ENCODE measurements at regions not wholly inside any gene's neighbourhood (a gene's known extent, or its start where the extent isn't known, plus 50 kb on each side); places are given as distances from the start of the nearest gene placed in this dataset.

- no peaks in the 10 kb centered on the region for H3K9me3 ChIP-seq (ENCODE audit: severe bottlenecking)
- DNase-seq, result no peak
- 0 out of 2 replicates have a peak, but pooled peaks have one; percentile 7 for TF ChIP-seq CTCF (IDR thresholded peaks at IDR 0.05; ENCODE audit: low read depth, low read length)
- no peak overlapping the region for H3K27ac ChIP-seq
- H3K4me3 ChIP-seq (ENCODE audit: low read depth, low read length), result no peak overlapping the region
- no peaks in the 10 kb centered on the region for H3K27me3 ChIP-seq (ENCODE audit: insufficient read depth, low read depth, severe bottlenecking)
- H3K36me3 ChIP-seq, result no peaks in the 10 kb centered on the region
Measured at GRCh38 chr1:229217716-229218115, 53.2 kb upstream of the RAB4A start.

- TF ChIP-seq CTCF (IDR thresholded peaks at IDR 0.05; ENCODE audit: low read depth, low read length), result no peak
- Histone ChIP-seq H3K36me3 (no peaks in the 10 kb centered on the region), H3K27ac (no peak overlapping the region), H3K4me3 (ENCODE audit: low read depth, low read length) (no peak overlapping the region), H3K9me3 (ENCODE audit: severe bottlenecking) (no peaks in the 10 kb centered on the region), H3K27me3 (ENCODE audit: insufficient read depth, low read depth, severe bottlenecking) (no peaks in the 10 kb centered on the region)
- no peak for DNase-seq
Measured at GRCh38 chr1:229218612-229219025, 52.3 kb upstream of the RAB4A start.

- Histone ChIP-seq H3K27ac (no peak overlapping the region), H3K36me3 (no peaks in the 10 kb centered on the region), H3K27me3 (ENCODE audit: insufficient read depth, low read depth, severe bottlenecking) (no peaks in the 10 kb centered on the region), H3K4me3 (ENCODE audit: low read depth, low read length) (no peak overlapping the region), H3K9me3 (ENCODE audit: severe bottlenecking) (no peaks in the 10 kb centered on the region)
- no peak for TF ChIP-seq CTCF (IDR thresholded peaks at IDR 0.05; ENCODE audit: low read depth, low read length)
- DNase-seq, result no peak
Measured at GRCh38 chr1:229220163-229220846, 50.6 kb upstream of the RAB4A start.

- no peaks in the 10 kb centered on the region for H3K9me3 ChIP-seq (ENCODE audit: severe bottlenecking)
- H3K4me3 ChIP-seq (ENCODE audit: low read depth, low read length), result no peak overlapping the region
- TF ChIP-seq CTCF (IDR thresholded peaks at IDR 0.05; ENCODE audit: low read depth, low read length), result no peak
- H3K36me3 ChIP-seq, result no peaks in the 10 kb centered on the region
- H3K27me3 ChIP-seq (ENCODE audit: insufficient read depth, low read depth, severe bottlenecking), result no peaks in the 10 kb centered on the region
- no peak for DNase-seq
- H3K27ac ChIP-seq, result no peak overlapping the region
Measured at GRCh38 chr1:229221106-229222019, 49.5 kb upstream of the RAB4A start.
